AG10803 (cell line): ENCODE measurements at regions not wholly inside any gene's neighbourhood (a gene's known extent, or its start where the extent isn't known, plus 50 kb on each side); places are given as distances from the start of the nearest gene placed in this dataset.
"Not testable (repeated sequence)": the region's sequence is repeated elsewhere in the genome, so short reads cannot be mapped to it uniquely, and the experiment has no call there.

Experiments
- DNase-seq: peaks from one replicate; pipeline ENCODE4 v3.0.0; 2010; ENCODE audit warnings: low read depth
- H3K4me3 ChIP-seq: 2 replicates; pipeline ENCODE4 v1.5.1; 2011; ENCODE audit warnings: mild to moderate bottlenecking, low read length, control low read depth
- CTCF ChIP-seq: conservative IDR thresholded peaks from 2 replicates; pipeline ENCODE4 v1.5.1; 2011; ENCODE audit warnings: mild to moderate bottlenecking, low read length, control low read depth, inconsistent platforms

- DNase-seq: peak; percentile 79
- no peak for TF ChIP-seq CTCF
- no peak overlapping the region for H3K4me3 ChIP-seq
Observed at GRCh38 chr1:56099766-56100265, 479.5 kb downstream of the PLPP3 start.

- DNase-seq: peak; percentile 98
- no peak for TF ChIP-seq CTCF
- H3K4me3 ChIP-seq: no peak overlapping the region
Observed at GRCh38 chr1:56098946-56099345, 480.4 kb downstream of the PLPP3 start.

GRCh38 chr1:56097713-56098112 is 481.6 kb downstream of the PLPP3 start:
- no peak for TF ChIP-seq CTCF
- DNase-seq: peak; percentile 49
- H3K4me3 ChIP-seq: no peak overlapping the region

GRCh38 chr1:56095696-56096665 is 483.4 kb downstream of the PLPP3 start:
- DNase-seq: peak; percentile 100
- TF ChIP-seq CTCF: no peak
- H3K4me3 ChIP-seq: no peak overlapping the region

GRCh38 chr1:56094168-56094567 is 485.2 kb downstream of the PLPP3 start:
- no peak for TF ChIP-seq CTCF
- DNase-seq: peak; percentile 95
- no peak overlapping the region for H3K4me3 ChIP-seq

GRCh38 chr1:56092684-56093570 is 486.4 kb downstream of the PLPP3 start:
- TF ChIP-seq CTCF: no peak
- peak; percentile 45 for DNase-seq

GRCh38 chr1:56089826-56090225 is 489.5 kb downstream of the PLPP3 start:
- not testable (repeated sequence) for DNase-seq, H3K4me3 ChIP-seq

More at GRCh38 chr1:56092684-56093570, 486.4 kb downstream of the PLPP3 start:
- H3K4me3 ChIP-seq: no peak overlapping the region
